ENCODE measurements at regions not wholly inside any gene's neighbourhood (a gene's known extent, or its start where the extent isn't known, plus 50 kb on each side); places are given as distances from the start of the nearest gene placed in this dataset.

- H3K79me2 ChIP-seq (ENCODE audit: insufficient read depth), result no peaks in the 10 kb centered on the region
- no peak overlapping the region for H3K4me2 ChIP-seq (ENCODE audit: unreplicated experiment)
- TF ChIP-seq EZH2phosphoT487 (IDR thresholded peaks at IDR 0.05; ENCODE audit: insufficient read depth, low read depth) (no peak), EZH2 (IDR thresholded peaks at IDR 0.05; ENCODE audit: insufficient read depth, poor library complexity, severe bottlenecking) (no peak)
- no peaks in the 10 kb centered on the region for H3K27me3 ChIP-seq (replicated peaks; ENCODE audit: insufficient read depth)
- no peaks in the 10 kb centered on the region for H3K36me3 ChIP-seq (ENCODE audit: low read depth)
- no peaks in the 10 kb centered on the region for H3K4me1 ChIP-seq (ENCODE audit: insufficient read depth)
- no peak overlapping the region for H3K27ac ChIP-seq
- no peaks in the 10 kb centered on the region for H3F3A ChIP-seq (ENCODE audit: insufficient read depth)
- no peak overlapping the region for H3K4me3 ChIP-seq
- H4K20me1 ChIP-seq (ENCODE audit: insufficient read depth), result no peaks in the 10 kb centered on the region
- DNase-seq, result peak; percentile 3
- H3K9me3 ChIP-seq (ENCODE audit: low read depth), result no peaks in the 10 kb centered on the region
- in situ Hi-C loops (cut with MboI), result no loop called here
- WGBS, 2 experiments (ENCODE audit: low coverage in 1 of 2, low lambda C conversion rate in 2 of 2, missing lambda C conversion rate in 2 of 2), result 26 to 32% methylated on average over 3 of the region's 3 CpGs
- H2AFZ ChIP-seq, result no peak overlapping the region
- H3K9me2 ChIP-seq (ENCODE audit: insufficient read depth), result no peaks in the 10 kb centered on the region
- no peak overlapping the region for H3K9ac ChIP-seq
These were observed 86.3 kb upstream of the IRX1 start for GRCh38 chr5:3509290-3509689.

DNA sequence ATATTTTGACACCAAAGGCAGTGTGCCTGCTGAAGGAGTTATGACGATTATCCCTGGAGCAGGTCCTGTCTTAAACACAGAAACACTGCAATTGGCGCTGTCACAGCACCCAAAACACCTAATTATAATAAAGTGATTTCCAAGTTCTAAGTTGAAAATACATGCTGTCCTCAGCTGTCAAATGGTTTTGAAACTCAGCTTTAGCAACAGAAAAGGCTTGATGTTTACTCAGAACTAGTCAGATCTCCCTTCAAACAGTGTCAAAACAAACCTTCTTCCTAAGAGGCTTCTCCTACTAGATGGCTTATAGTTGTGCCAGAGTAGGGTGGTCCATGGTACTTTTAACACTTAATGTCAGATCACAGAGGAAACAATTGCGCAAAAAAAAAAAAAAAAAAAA lies 87.2 kb upstream of the IRX1 start:
- Histone ChIP-seq H3K4me2 (ENCODE audit: unreplicated experiment) (no peak overlapping the region), H3K4me1 (ENCODE audit: insufficient read depth) (no peaks in the 10 kb centered on the region), H3K36me3 (ENCODE audit: low read depth) (no peaks in the 10 kb centered on the region), H3K27ac (no peak overlapping the region), H4K20me1 (ENCODE audit: insufficient read depth) (no peaks in the 10 kb centered on the region), H3K9me3 (ENCODE audit: low read depth) (no peaks in the 10 kb centered on the region), H2AFZ (no peak overlapping the region), H3K9me2 (ENCODE audit: insufficient read depth) (no peaks in the 10 kb centered on the region), H3K4me3 (no peak overlapping the region), H3K27me3 (replicated peaks; ENCODE audit: insufficient read depth) (no peaks in the 10 kb centered on the region), H3F3A (ENCODE audit: insufficient read depth) (no peaks in the 10 kb centered on the region), H3K9ac (no peak overlapping the region), H3K79me2 (ENCODE audit: insufficient read depth) (no peaks in the 10 kb centered on the region)
- no peak for TF ChIP-seq EZH2phosphoT487 (IDR thresholded peaks at IDR 0.05; ENCODE audit: insufficient read depth, low read depth)
- 17 to 23% methylated on average over 3 of the region's 3 CpGs for WGBS, 2 experiments (ENCODE audit: low coverage in 1 of 2, low lambda C conversion rate in 2 of 2, missing lambda C conversion rate in 2 of 2)
- in situ Hi-C loops (cut with MboI), result no loop called here
- no peak for DNase-seq

DNA sequence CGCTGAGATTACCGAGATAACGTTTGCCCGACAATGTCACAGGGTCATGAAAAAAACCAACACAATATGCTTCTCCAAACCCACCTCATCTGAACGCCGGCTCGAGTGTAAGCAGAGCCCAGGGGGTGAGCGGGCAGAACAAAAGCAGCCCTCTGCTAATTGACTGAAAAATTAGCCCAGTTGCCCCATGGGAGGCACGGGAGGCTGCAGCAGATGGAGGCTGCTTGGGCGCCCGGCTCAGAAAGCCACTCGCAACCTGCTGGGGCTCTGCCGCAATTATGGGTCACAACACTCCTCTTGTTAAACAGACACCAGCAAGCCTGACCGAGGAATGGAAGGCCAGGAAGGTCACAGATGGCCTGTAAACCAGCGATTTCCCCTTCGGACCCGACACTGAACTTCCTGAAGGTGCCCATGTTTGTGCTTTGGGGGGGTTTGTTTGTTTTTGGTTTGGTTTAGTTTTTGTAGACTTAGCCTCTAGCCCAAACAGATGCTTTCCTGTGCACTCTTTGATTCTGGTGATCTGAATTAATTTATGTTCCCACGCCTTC lies 104.6 kb upstream of the IRX1 start:
- in situ Hi-C loops (cut with MboI), result no loop called here
- Histone ChIP-seq H3K36me3 (ENCODE audit: low read depth) (no peaks in the 10 kb centered on the region), H3K4me3 (no peak overlapping the region), H3K79me2 (ENCODE audit: insufficient read depth) (no peaks in the 10 kb centered on the region), H3K9ac (no peak overlapping the region), H3K27me3 (replicated peaks; ENCODE audit: insufficient read depth) (no peaks in the 10 kb centered on the region), H3K9me3 (ENCODE audit: low read depth) (no peaks in the 10 kb centered on the region), H3K9me2 (ENCODE audit: insufficient read depth) (no peaks in the 10 kb centered on the region), H3K27ac (no peak overlapping the region), H3K4me2 (ENCODE audit: unreplicated experiment) (no peak overlapping the region), H3F3A (ENCODE audit: insufficient read depth) (no peaks in the 10 kb centered on the region), H4K20me1 (ENCODE audit: insufficient read depth) (no peaks in the 10 kb centered on the region), H2AFZ (no peak overlapping the region), H3K4me1 (ENCODE audit: insufficient read depth) (no peaks in the 10 kb centered on the region)
- WGBS, 2 experiments (ENCODE audit: low coverage in 1 of 2, low lambda C conversion rate in 2 of 2, missing lambda C conversion rate in 2 of 2), result 45 to 50% methylated on average over 18 of the region's 18 CpGs
- no peak for DNase-seq
- TF ChIP-seq EZH2phosphoT487 (IDR thresholded peaks at IDR 0.05; ENCODE audit: insufficient read depth, low read depth), result no peak
- no peak for TF ChIP-seq EZH2 (IDR thresholded peaks at IDR 0.05; ENCODE audit: insufficient read depth, poor library complexity, severe bottlenecking)

- no peaks in the 10 kb centered on the region for H3K79me2 ChIP-seq (ENCODE audit: insufficient read depth)
- no peak overlapping the region for H3K4me2 ChIP-seq (ENCODE audit: unreplicated experiment)
- H3K4me3 ChIP-seq, result no peak overlapping the region
- no peak for DNase-seq
- no peak overlapping the region for H3K9ac ChIP-seq
- H2AFZ ChIP-seq, result no peak overlapping the region
- no peaks in the 10 kb centered on the region for H3K9me2 ChIP-seq (ENCODE audit: insufficient read depth)
- H3K27me3 ChIP-seq (replicated peaks; ENCODE audit: insufficient read depth), result no peaks in the 10 kb centered on the region
- no peak for TF ChIP-seq EZH2 (IDR thresholded peaks at IDR 0.05; ENCODE audit: insufficient read depth, poor library complexity, severe bottlenecking)
- TF ChIP-seq EZH2phosphoT487 (IDR thresholded peaks at IDR 0.05; ENCODE audit: insufficient read depth, low read depth), result no peak
- WGBS, 2 experiments (ENCODE audit: low coverage in 1 of 2, low lambda C conversion rate in 2 of 2, missing lambda C conversion rate in 2 of 2), result 56 to 66% methylated on average over 21 of the region's 21 CpGs
- no peaks in the 10 kb centered on the region for H3K4me1 ChIP-seq (ENCODE audit: insufficient read depth)
- H3F3A ChIP-seq (ENCODE audit: insufficient read depth), result no peaks in the 10 kb centered on the region
- in situ Hi-C loops (cut with MboI), result no loop called here
- H3K27ac ChIP-seq, result no peak overlapping the region
- H3K36me3 ChIP-seq (ENCODE audit: low read depth), result no peaks in the 10 kb centered on the region
- no peaks in the 10 kb centered on the region for H4K20me1 ChIP-seq (ENCODE audit: insufficient read depth)
- no peaks in the 10 kb centered on the region for H3K9me3 ChIP-seq (ENCODE audit: low read depth)
These were observed 106.3 kb upstream of the IRX1 start for GRCh38 chr5:3489239-3489843.

DNA sequence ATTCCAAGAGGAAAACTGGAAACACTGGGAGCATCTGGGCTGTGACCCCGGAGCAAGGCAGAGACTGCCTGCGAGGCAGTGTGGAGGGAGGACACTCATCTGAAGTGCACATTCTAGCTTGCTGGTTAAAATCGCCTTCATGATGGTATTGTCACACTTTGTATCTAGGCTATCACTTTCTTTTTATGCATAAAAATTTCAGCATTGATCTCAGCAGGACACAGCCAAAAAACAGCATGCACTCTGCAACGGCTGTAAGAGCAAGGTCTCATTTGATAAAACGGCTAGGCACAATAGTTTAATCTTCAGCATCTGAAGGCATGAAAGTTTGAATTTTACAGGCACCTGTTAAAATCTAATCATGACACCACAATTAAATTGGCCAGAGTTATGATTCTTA lies 110.8 kb upstream of the IRX1 start:
- no peak for DNase-seq
- H3K9me2 ChIP-seq (ENCODE audit: insufficient read depth), result no peaks in the 10 kb centered on the region
- 17 to 18% methylated on average over 5 of the region's 5 CpGs for WGBS, 2 experiments (ENCODE audit: low coverage in 1 of 2, low lambda C conversion rate in 2 of 2, missing lambda C conversion rate in 2 of 2)
- H3K79me2 ChIP-seq (ENCODE audit: insufficient read depth), result no peaks in the 10 kb centered on the region
- H3K4me2 ChIP-seq (ENCODE audit: unreplicated experiment), result no peak overlapping the region
- H3K9me3 ChIP-seq (ENCODE audit: low read depth), result no peaks in the 10 kb centered on the region
- H4K20me1 ChIP-seq (ENCODE audit: insufficient read depth), result no peaks in the 10 kb centered on the region
- H2AFZ ChIP-seq, result no peak overlapping the region
- no peaks in the 10 kb centered on the region for H3K36me3 ChIP-seq (ENCODE audit: low read depth)
- no peak overlapping the region for H3K9ac ChIP-seq
- in situ Hi-C loops (cut with MboI), result no loop called here
- no peak for TF ChIP-seq EZH2phosphoT487 (IDR thresholded peaks at IDR 0.05; ENCODE audit: insufficient read depth, low read depth)
- TF ChIP-seq EZH2 (IDR thresholded peaks at IDR 0.05; ENCODE audit: insufficient read depth, poor library complexity, severe bottlenecking), result no peak
- H3K4me1 ChIP-seq (ENCODE audit: insufficient read depth), result no peaks in the 10 kb centered on the region
- no peak overlapping the region for H3K27ac ChIP-seq
- no peaks in the 10 kb centered on the region for H3F3A ChIP-seq (ENCODE audit: insufficient read depth)
- H3K4me3 ChIP-seq, result no peak overlapping the region
- H3K27me3 ChIP-seq (replicated peaks; ENCODE audit: insufficient read depth), result no peaks in the 10 kb centered on the region

Data from GM23248 (cell line).